Ovary (tissue), 3 donors: ENCODE measurements at regions not wholly inside any gene's neighbourhood (a gene's known extent, or its start where the extent isn't known, plus 50 kb on each side); places are given as distances from the start of the nearest gene placed in this dataset.

Experiments
- CTCF ChIP-seq, 3 donors: fragments of 450-650 bp in 2 of 3; fragments of 200-600 bp in 1 of 3; IDR thresholded peaks; one replicate each; pipeline versions ENCODE4 v1.5.1 to v1.8.0; 2016 to 2022; ENCODE audit warnings: antibody characterized with exemption in 3 of 3, mild to moderate bottlenecking in 1 of 3
- EP300 ChIP-seq: sonication (generic); formaldehyde crosslinking; IDR thresholded peaks from one replicate; pipeline ENCODE4 v1.6.1; 2017; ENCODE audit warnings: antibody characterized with exemption
- POLR2A ChIP-seq: fragments of 450-650 bp; IDR thresholded peaks from one replicate; pipeline ENCODE4 v1.6.1; 2017; ENCODE audit warnings: antibody characterized with exemption, mild to moderate bottlenecking, moderate library complexity
- donor health status: DM: no; HTN: no; CAD: no.

- no peak for TF ChIP-seq CTCF (IDR thresholded peaks at IDR 0.05)
- no peak for TF ChIP-seq POLR2A
- no peak for TF ChIP-seq EP300
Measured at GRCh38 chr2:43138441-43138840, 88.0 kb downstream of the ZFP36L2 start.
